GM18507 (cell line): ENCODE measurements at regions not wholly inside any gene's neighbourhood (a gene's known extent, or its start where the extent isn't known, plus 50 kb on each side); places are given as distances from the start of the nearest gene placed in this dataset.

Source experiments
- DNase-seq: peaks from one replicate; pipeline ENCODE4 v3.0.0; 2011; ENCODE audit warnings: low read depth; ENCODE audit not compliant: insufficient read length; ENCODE audit errors: extremely low spot score
- FAIRE-seq: peaks from 2 replicates; lab custom pipeline; 2011; peaks lifted over from hg19 to GRCh38; lab: Jason Lieb, UNC

- FAIRE-seq = no peak
- no peak for DNase-seq
Observed at GRCh38 chr21:41656946-41657525, 109.8 kb downstream of the RIPK4 start.

GRCh38 chr21:41655259-41655658 is 111.6 kb downstream of the RIPK4 start:
- no peak for FAIRE-seq
- no peak for DNase-seq

- no peak for FAIRE-seq
- no peak for DNase-seq
Observed at GRCh38 chr21:41653954-41654491, 112.8 kb downstream of the RIPK4 start.

- no peak for DNase-seq
- FAIRE-seq = no peak
Observed at GRCh38 chr21:41653243-41653953, 113.5 kb downstream of the RIPK4 start.

- no peak for FAIRE-seq
- DNase-seq = no peak
Observed at GRCh38 chr21:41651830-41652229, 115.0 kb downstream of the RIPK4 start.

GRCh38 chr21:41651406-41651805 is 115.4 kb downstream of the RIPK4 start:
- FAIRE-seq = no peak
- no peak for DNase-seq

GRCh38 chr21:41650526-41651145 is 116.2 kb downstream of the RIPK4 start:
- no peak for FAIRE-seq

GRCh38 chr21:41648591-41649031 is 118.2 kb downstream of the RIPK4 start:
- DNase-seq (no peak), FAIRE-seq (no peak)

More at GRCh38 chr21:41650526-41651145, 116.2 kb downstream of the RIPK4 start:
- DNase-seq = no peak

- DNase-seq (no peak), FAIRE-seq (no peak)
Observed at GRCh38 chr21:41647806-41648561, 118.9 kb downstream of the RIPK4 start.

- DNase-seq (no peak), FAIRE-seq (no peak)
Observed at GRCh38 chr21:41643246-41643966, 123.4 kb downstream of the RIPK4 start.

- no peak for FAIRE-seq
- no peak for DNase-seq
Observed at GRCh38 chr21:41641821-41642701, 124.8 kb downstream of the RIPK4 start.

- FAIRE-seq = no peak
Observed at GRCh38 chr21:41641510-41641815, 125.4 kb downstream of the RIPK4 start.

GRCh38 chr21:41640748-41641509 is 125.9 kb downstream of the RIPK4 start:
- no peak for FAIRE-seq
- DNase-seq = no peak

More at GRCh38 chr21:41641510-41641815, 125.4 kb downstream of the RIPK4 start:
- DNase-seq = no peak

- FAIRE-seq (no peak), DNase-seq (no peak)
Observed at GRCh38 chr21:41639766-41640165, 127.1 kb downstream of the RIPK4 start.

- FAIRE-seq (no peak), DNase-seq (no peak)
Observed at GRCh38 chr21:41639336-41639735, 127.5 kb downstream of the RIPK4 start.

- FAIRE-seq (no peak), DNase-seq (no peak)
Observed at GRCh38 chr21:41638201-41638790, 128.6 kb downstream of the RIPK4 start.
